GM21367 (cell line): ENCODE measurements at regions not wholly inside any gene's neighbourhood (a gene's known extent, or its start where the extent isn't known, plus 50 kb on each side); places are given as distances from the start of the nearest gene placed in this dataset.
"Not testable (repeated sequence)": the region's sequence is repeated elsewhere in the genome, so short reads cannot be mapped to it uniquely, and the experiment has no call there.

Experiments
- ATAC-seq: cut with Tn5 transposase; IDR thresholded peaks from one replicate; pipeline ENCODE4 v1.9.1; 2021; ENCODE audit not compliant: unreplicated experiment

GRCh38 chr1:224061436-224061835 lies 52.5 kb upstream of the FBXO28 start:
- ATAC-seq = no peak

- ATAC-seq = no peak
Observed at GRCh38 chr1:224059897-224060427, 53.9 kb upstream of the FBXO28 start.

- ATAC-seq = no peak
Observed at GRCh38 chr1:224058303-224058702, 55.6 kb upstream of the FBXO28 start.

- no peak for ATAC-seq
Observed at GRCh38 chr1:224057461-224058199, 56.3 kb upstream of the FBXO28 start.

- ATAC-seq = no peak
Observed at GRCh38 chr1:224054611-224055010, 59.3 kb upstream of the FBXO28 start.

GRCh38 chr1:224054012-224054411 lies 59.9 kb upstream of the FBXO28 start:
- ATAC-seq = no peak

GRCh38 chr1:224053456-224053855 lies 60.5 kb upstream of the FBXO28 start:
- no peak for ATAC-seq

- ATAC-seq = no peak
Observed at GRCh38 chr1:224052772-224053171, 61.1 kb upstream of the FBXO28 start.

- not testable (repeated sequence) for ATAC-seq
Observed at GRCh38 chr1:224051782-224052181, 62.1 kb upstream of the FBXO28 start.

- ATAC-seq = no peak
Observed at GRCh38 chr1:224051086-224051406, 62.9 kb upstream of the FBXO28 start.

GRCh38 chr1:224047538-224047937 lies 66.4 kb upstream of the FBXO28 start:
- ATAC-seq = no peak

- ATAC-seq = no peak
Observed at GRCh38 chr1:224045556-224045955, 68.4 kb upstream of the FBXO28 start.

GRCh38 chr1:224044420-224044819 lies 69.5 kb upstream of the FBXO28 start:
- ATAC-seq = no peak

GRCh38 chr1:224042557-224043118 lies 71.3 kb upstream of the FBXO28 start:
- no peak for ATAC-seq

- no peak for ATAC-seq
Observed at GRCh38 chr1:224041032-224041431, 72.9 kb upstream of the FBXO28 start.

GRCh38 chr1:224040423-224040822 lies 73.5 kb upstream of the FBXO28 start:
- ATAC-seq = not testable (repeated sequence)

- not testable (repeated sequence) for ATAC-seq
Observed at GRCh38 chr1:224040006-224040405, 73.9 kb upstream of the FBXO28 start.

GRCh38 chr1:224038832-224039231 lies 75.1 kb upstream of the FBXO28 start:
- ATAC-seq = not testable (repeated sequence)

- not testable (repeated sequence) for ATAC-seq
Observed at GRCh38 chr1:224037362-224037761, 76.5 kb upstream of the FBXO28 start.

- not testable (repeated sequence) for ATAC-seq
Observed at GRCh38 chr1:224032608-224033276, 81.2 kb upstream of the FBXO28 start.

- not testable (repeated sequence) for ATAC-seq
Observed at GRCh38 chr1:224031986-224032385, 81.9 kb upstream of the FBXO28 start.

- ATAC-seq = not testable (repeated sequence)
Observed at GRCh38 chr1:224030257-224030656, 83.7 kb upstream of the FBXO28 start.
